KBM-7 (cell line): ENCODE measurements at regions not wholly inside any gene's neighbourhood (a gene's known extent, or its start where the extent isn't known, plus 50 kb on each side); places are given as distances from the start of the nearest gene placed in this dataset.

Source experiments
- DNase-seq: peaks from one replicate; pipeline ENCODE4 v3.0.0-alpha.2; 2015
- in situ Hi-C: fragments of 300-500 bp; cut with MboI; formaldehyde crosslinking; loops from 2 replicates; pipeline ENCODE4 v1.14.3; 2020; ENCODE audit warnings: low sequenced_read_pairs, low pct_unique_long_range_greater_than_20kb, mixed read lengths

- in situ Hi-C loops = no loop called here
- no peak for DNase-seq
These were observed 152.2 kb downstream of the LINC00237 start for GRCh38 chr20:20953738-20954618.

DNA sequence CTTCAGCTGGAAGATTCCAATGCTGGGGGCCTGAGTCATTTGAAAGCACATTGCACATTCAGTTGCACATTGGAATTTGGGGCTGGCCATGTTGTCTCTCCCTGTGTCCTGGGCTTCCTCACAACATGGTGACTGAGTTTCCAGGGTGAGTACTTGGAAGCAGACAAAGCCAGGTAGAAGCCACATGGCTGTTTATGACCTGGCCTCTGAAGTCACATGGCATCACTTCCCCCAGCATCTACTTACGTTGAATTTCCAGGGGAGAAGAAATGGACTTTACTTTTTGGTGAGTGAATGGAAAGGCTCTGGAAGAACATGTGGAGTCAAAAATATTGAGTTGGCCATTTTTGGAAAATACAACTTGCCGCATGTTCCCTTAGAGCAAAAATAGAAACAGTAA is 155.5 kb downstream of the LINC00237 start:
- no peak for DNase-seq
- in situ Hi-C loops = no loop called here

GRCh38 chr20:20946122-20946759 is 159.9 kb downstream of the LINC00237 start:
- no peak for DNase-seq

GRCh38 chr20:20941468-20941889 is 164.7 kb downstream of the LINC00237 start:
- no peak for DNase-seq
- in situ Hi-C loops = loop anchor here (25.0 kb wide), 1 partner anchor 96 kb away; no protein-coding TSS in a partner anchor

More at GRCh38 chr20:20946122-20946759, 159.9 kb downstream of the LINC00237 start:
- in situ Hi-C loops = loop anchor here (25.0 kb wide), 1 partner anchor 91 kb away; no protein-coding TSS in a partner anchor

- peak; percentile 11 for DNase-seq
- in situ Hi-C loops = loop anchor here (25.0 kb wide), 1 partner anchor 98 kb away; no protein-coding TSS in a partner anchor
These were observed 167.2 kb downstream of the LINC00237 start for GRCh38 chr20:20939006-20939405.

- in situ Hi-C loops = loop anchor here (25.0 kb wide), 1 partner anchor 99 kb away; no protein-coding TSS in a partner anchor
These were observed 167.6 kb downstream of the LINC00237 start for GRCh38 chr20:20938599-20938998.

GRCh38 chr20:20938131-20938530 is 168.0 kb downstream of the LINC00237 start:
- in situ Hi-C loops = loop anchor here (25.0 kb wide), 1 partner anchor 99 kb away; no protein-coding TSS in a partner anchor
- no peak for DNase-seq

More at GRCh38 chr20:20938599-20938998, 167.6 kb downstream of the LINC00237 start:
- no peak for DNase-seq

DNA sequence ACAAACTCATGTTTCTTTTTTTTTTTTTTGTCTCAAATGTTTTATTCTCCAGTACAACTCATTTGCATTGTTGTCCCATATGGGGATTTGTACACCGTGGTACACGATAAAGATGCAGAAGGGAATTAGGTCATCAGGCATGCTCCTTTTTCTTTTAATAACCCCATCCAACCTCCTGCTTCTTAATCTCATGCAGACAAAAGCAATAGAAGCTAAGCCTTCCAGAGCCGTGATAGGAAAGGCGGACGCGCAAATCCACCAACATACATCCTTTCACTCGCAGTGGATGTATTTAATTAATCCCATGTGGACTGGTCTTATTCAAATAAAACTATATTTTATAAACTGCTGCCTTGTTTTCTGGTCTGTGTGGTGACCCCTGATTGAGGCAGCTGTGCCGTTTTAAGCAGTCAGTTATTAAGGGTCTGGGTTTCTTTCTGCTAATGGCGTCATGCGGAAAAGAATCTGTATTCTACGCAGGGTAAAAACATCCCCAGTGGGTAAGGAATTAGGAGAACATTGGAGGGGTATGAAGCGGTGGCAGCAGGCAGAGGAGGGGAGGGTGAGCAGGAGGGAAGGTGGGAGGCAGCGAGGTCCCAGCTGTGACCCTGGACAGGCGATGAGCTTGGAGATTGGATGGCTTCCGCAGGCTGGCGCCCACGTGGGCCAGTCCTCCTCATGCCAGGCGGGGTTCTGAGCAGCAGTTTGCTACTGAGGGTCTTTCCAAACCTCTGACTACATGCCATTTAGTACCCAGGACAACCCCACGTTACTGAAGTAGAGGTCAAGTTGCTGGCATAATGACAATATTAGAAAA is 172.8 kb downstream of the LINC00237 start:
- in situ Hi-C loops = loop anchor here (25.0 kb wide), 1 partner anchor 104 kb away; no protein-coding TSS in a partner anchor
- DNase-seq = no peak

DNA sequence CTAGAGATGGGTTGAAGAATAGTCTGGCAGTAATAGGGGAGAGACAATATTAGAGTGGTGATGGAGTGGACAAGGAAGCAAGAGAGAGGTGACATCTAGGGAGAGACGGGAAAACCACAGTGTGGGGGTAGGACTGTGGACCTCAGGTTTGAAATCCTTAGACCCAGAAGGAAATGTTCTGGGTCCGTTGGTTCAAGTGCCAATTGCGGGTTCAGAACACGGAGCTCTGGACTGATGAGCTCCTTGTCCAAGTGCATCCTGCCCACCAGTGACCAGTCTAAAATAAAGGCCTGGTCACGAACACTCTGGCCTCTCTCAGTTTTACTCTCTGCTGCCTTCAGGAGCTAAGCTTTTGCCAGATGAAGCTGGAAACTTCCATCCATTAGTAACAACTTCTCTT is 174.0 kb downstream of the LINC00237 start:
- in situ Hi-C loops = loop anchor here (25.0 kb wide), 1 partner anchor 105 kb away; no protein-coding TSS in a partner anchor
- no peak for DNase-seq

- in situ Hi-C loops = loop anchor here (25.0 kb wide), 1 partner anchor 106 kb away; no protein-coding TSS in a partner anchor
- no peak for DNase-seq
These were observed 174.5 kb downstream of the LINC00237 start for GRCh38 chr20:20931632-20932031.

- in situ Hi-C loops = loop anchor here (25.0 kb wide), 1 partner anchor 106 kb away; no protein-coding TSS in a partner anchor
- no peak for DNase-seq
These were observed 175.1 kb downstream of the LINC00237 start for GRCh38 chr20:20931024-20931423.

DNA sequence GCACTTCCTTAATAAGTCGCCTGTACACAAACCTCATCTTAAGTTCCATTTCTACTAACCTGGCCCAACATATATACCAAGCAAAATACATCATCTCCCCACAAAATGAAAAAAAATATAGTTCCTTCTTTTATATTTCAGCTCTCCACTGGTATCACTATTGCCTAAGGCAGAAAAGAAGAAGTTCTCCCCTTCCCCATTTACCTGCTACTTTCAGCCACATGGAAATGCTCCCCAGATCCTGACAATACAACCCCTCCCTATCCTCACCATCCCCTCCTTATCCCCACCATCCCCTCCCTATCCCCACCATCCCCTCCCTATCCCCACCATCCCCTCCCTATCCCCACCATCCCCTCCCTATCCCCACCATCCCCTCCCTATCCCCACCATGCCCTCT is 175.7 kb downstream of the LINC00237 start:
- DNase-seq = no peak
- in situ Hi-C loops = loop anchor here (25.0 kb wide), 1 partner anchor 107 kb away; no protein-coding TSS in a partner anchor

DNA sequence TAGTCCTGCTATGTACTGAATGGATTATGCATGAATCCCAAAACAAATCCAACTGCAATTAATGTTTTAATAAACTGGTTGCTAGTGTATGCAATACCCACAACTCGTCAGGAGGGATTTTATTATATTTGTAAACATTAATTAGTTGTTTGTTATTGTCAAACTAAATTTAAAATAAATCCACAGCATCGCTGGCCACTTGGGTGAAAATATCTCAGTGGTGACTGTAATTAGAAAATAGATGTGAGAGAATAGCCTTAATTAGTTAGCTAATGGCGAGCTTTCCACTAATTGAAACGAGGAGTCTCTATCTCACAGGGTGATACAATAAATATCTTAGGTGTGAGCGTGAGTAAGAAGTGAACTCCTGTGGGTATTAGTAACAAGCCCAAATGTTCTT is 176.8 kb downstream of the LINC00237 start:
- in situ Hi-C loops = loop anchor here (25.0 kb wide), 1 partner anchor 108 kb away; no protein-coding TSS in a partner anchor
- no peak for DNase-seq

DNA sequence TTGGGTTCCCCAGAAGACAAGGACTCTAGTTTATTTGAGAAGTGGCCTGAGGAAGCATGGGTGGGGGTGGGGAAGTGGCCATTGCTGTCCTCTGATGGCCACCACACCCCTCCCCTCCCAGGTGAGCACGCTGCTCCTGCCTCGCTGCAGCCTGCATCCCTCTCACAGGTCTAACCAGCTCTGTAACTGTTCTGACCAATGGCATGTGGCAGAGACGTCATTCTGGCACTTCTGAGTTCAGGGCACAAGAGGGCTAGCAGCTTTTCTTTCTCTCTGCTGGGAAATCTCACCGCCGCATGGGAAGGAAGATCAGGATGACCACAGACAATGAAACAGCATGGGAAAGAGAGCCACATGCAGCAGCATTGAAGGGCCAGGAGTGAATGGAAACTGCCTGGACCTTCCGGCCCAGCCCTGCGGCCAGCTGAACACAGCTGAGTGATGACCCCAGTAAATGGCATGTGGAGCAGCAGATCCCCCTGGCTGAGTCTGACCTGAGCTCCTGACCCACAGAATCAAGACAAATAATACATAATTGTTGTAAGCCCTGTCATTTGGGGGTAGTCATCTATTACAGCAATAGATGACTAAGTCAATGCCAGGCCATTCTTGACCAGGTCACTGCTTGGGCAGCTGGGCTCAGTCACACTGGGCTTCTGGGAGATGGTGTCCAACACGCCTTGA is 179.8 kb downstream of the LINC00237 start:
- in situ Hi-C loops = loop anchor here (25.0 kb wide), 1 partner anchor 111 kb away; no protein-coding TSS in a partner anchor
- DNase-seq = no peak

- DNase-seq = no peak
- in situ Hi-C loops = no loop called here
These were observed 185.7 kb downstream of the LINC00237 start for GRCh38 chr20:20920433-20920832.

DNA sequence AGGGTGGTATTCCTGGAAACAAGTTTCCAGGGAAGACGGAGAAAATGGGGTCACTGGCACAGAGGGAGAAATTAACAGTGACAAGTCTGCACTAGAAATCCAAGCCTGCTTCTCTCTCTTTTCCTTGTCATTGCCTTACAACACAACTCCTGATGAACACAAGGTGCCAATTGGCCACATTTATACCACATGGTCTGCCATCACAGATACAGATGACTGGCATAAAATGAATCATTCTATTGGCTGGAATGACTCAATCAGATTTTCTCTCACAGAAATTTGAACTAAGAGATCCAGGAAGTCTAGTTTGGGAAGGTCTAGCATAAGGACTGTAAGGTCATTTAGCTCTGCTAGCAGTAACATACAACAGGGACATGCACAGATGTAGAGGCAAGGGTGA is 190.3 kb downstream of the LINC00237 start:
- in situ Hi-C loops = no loop called here
- no peak for DNase-seq

- in situ Hi-C loops = no loop called here
- no peak for DNase-seq
These were observed 192.0 kb upstream of the RALGAPA2 start for GRCh38 chr20:20904501-20904831.

DNA sequence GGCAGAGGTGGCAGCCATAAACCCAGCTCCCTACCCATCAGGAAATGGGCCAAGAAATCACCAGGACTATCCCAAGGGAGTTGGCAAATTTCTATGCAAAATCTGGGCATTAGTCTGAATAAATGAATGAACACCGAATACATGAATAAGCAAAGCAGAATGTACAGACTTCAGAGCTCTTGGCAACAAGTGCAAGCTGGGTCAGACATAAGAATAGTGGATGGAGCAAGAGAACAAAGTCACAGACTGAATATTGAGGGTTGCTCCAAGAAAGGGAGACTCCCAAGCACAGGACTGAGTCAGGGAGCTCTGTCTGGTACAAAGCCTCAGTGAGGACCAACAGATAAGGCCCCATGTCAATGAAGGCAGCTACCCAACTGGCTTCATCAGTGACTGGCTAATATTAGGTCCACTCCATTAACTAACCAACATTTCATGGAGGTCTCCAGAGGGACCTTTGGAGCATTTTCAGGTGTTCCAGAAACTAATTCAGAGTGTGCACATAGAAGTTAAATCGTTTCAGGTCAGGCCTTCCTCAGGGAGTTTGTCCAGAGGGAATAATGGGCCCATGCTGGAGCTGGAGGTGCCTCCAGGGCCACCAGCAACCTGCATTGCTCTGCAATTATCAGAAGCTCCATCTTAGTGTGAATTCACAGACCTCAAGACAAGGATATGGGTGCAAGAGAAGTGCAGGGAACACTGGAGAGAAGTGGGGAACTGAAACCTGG is 191.5 kb upstream of the RALGAPA2 start:
- no peak for DNase-seq
- in situ Hi-C loops = no loop called here
